Neural progenitor cell (in vitro differentiated cells): ENCODE measurements at regions not wholly inside any gene's neighbourhood (a gene's known extent, or its start where the extent isn't known, plus 50 kb on each side); places are given as distances from the start of the nearest gene placed in this dataset.
"Not testable (repeated sequence)": the region's sequence is repeated elsewhere in the genome, so short reads cannot be mapped to it uniquely, and the experiment has no call there.

ENCODE experiments used
- DNase-seq: peaks from one replicate; pipeline ENCODE4 v3.0.0-alpha.2; 2016; ENCODE audit warnings: low spot score
- H2AFZ ChIP-seq: fragments of 200-600 bp; sonication (generic); replicated peaks from 2 replicates; pipeline ENCODE4 v1.6.1; 2016; ENCODE audit warnings: antibody characterized with exemption
- H3F3A ChIP-seq: fragments of 200-600 bp; sonication (generic); 2 replicates; pipeline ENCODE4 v1.6.1; 2016; ENCODE audit warnings: antibody characterized with exemption, low read depth
- H3K27ac ChIP-seq: fragments of 200-600 bp; sonication (generic); 2 replicates; pipeline ENCODE4 v1.5.1; 2016; ENCODE audit warnings: mild to moderate bottlenecking
- H3K27me3 ChIP-seq: fragments of 200-600 bp; sonication (generic); 2 replicates; pipeline ENCODE4 v1.6.1; 2016; ENCODE audit warnings: mild to moderate bottlenecking, moderate library complexity
- H3K36me3 ChIP-seq: fragments of 200-600 bp; sonication (generic); 2 replicates; pipeline ENCODE4 v1.5.1; 2016
- H3K4me1 ChIP-seq: fragments of 200-600 bp; sonication (generic); 2 replicates; pipeline ENCODE4 v1.6.1; 2016; ENCODE audit warnings: mixed run types
- H3K4me2 ChIP-seq: fragments of 200-600 bp; sonication (generic); 2 replicates; pipeline ENCODE4 v1.6.1; 2016
- H3K4me3 ChIP-seq: fragments of 200-600 bp; sonication (generic); 2 replicates; pipeline ENCODE4 v1.5.1; 2016
- H3K79me2 ChIP-seq: fragments of 200-600 bp; sonication (generic); 2 replicates; pipeline ENCODE4 v1.6.1; 2016; ENCODE audit warnings: low read depth
- H3K9ac ChIP-seq: fragments of 200-600 bp; sonication (generic); 2 replicates; pipeline ENCODE4 v1.6.1; 2016
- H3K9me3 ChIP-seq: fragments of 200-600 bp; sonication (generic); 2 replicates; pipeline ENCODE4 v1.5.1; 2016; ENCODE audit warnings: low read depth
- H4K20me1 ChIP-seq: fragments of 200-600 bp; sonication (generic); 2 replicates; pipeline ENCODE4 v1.6.1; 2016; ENCODE audit warnings: low read depth
- H3K27ac Mint-ChIP-seq: 3 replicates; pipeline ENCODE4 v1.8.0; 2021; ENCODE audit warnings: mixed read lengths
- H3K27me3 Mint-ChIP-seq: 2 replicates; pipeline ENCODE4 v1.8.0; 2022; ENCODE audit warnings: low read depth, mild to moderate bottlenecking, inconsistent platforms, moderate library complexity, mixed read lengths; ENCODE audit not compliant: insufficient read depth
- H3K36me3 Mint-ChIP-seq: 3 replicates; pipeline ENCODE4 v1.8.0; 2021; ENCODE audit warnings: mixed read lengths
- H3K4me1 Mint-ChIP-seq: 3 replicates; pipeline ENCODE4 v1.8.0; 2021; ENCODE audit warnings: mixed read lengths
- H3K4me3 Mint-ChIP-seq: 3 replicates; pipeline ENCODE4 v1.8.0; 2021; ENCODE audit warnings: mild to moderate bottlenecking, moderate library complexity, mixed read lengths
- H3K9me3 Mint-ChIP-seq: 3 replicates; pipeline ENCODE4 v1.8.0; 2020; ENCODE audit warnings: mixed read lengths
- CTCF ChIP-seq: fragments of 200-600 bp; sonication (generic); IDR thresholded peaks from 2 replicates; pipeline ENCODE4 v1.5.1; 2017; ENCODE audit warnings: antibody characterized with exemption, mild to moderate bottlenecking
- EZH2 ChIP-seq: fragments of 200-600 bp; sonication (generic); IDR thresholded peaks from 2 replicates; pipeline ENCODE4 v1.6.1; 2017; ENCODE audit warnings: antibody characterized with exemption, mild to moderate bottlenecking, moderate library complexity
- EZH2phosphoT487 ChIP-seq: fragments of 200-600 bp; sonication (generic); IDR thresholded peaks from 2 replicates; pipeline ENCODE4 v1.6.1; 2017; ENCODE audit warnings: antibody characterized with exemption

GRCh38 chr6:99668036-99668705 lies 61.5 kb downstream of the PRDM13 start:
- H3K9me3 Mint-ChIP-seq = no peaks in the 10 kb centered on the region
- DNase-seq = peak; percentile 28

GRCh38 chr6:99689916-99690685 lies 83.5 kb downstream of the PRDM13 start:
- Histone ChIP-seq H3K79me2 (no peaks in the 10 kb centered on the region), H3K4me2 (no peak overlapping the region)
- H3K27me3 Mint-ChIP-seq = peaks cover 2% of the 10 kb centered on the region

More at GRCh38 chr6:99668036-99668705, 61.5 kb downstream of the PRDM13 start:
- Histone ChIP-seq H3K79me2 (no peaks in the 10 kb centered on the region), H3K9me3 (no peaks in the 10 kb centered on the region), H3K4me3 (no peak overlapping the region), H3K9ac (no peak overlapping the region), H4K20me1 (no peaks in the 10 kb centered on the region), H3K36me3 (no peaks in the 10 kb centered on the region), H3K27me3 (no peaks in the 10 kb centered on the region), H3K4me1 (peaks cover 5% of the 10 kb centered on the region), H3K4me2 (no peak overlapping the region), H3K27ac (no peak overlapping the region), H2AFZ (no peak overlapping the region), H3F3A (no peaks in the 10 kb centered on the region)
- H3K27ac Mint-ChIP-seq = no peak overlapping the region
- H3K4me3 Mint-ChIP-seq = no peak overlapping the region
- peaks cover 2% of the 10 kb centered on the region for H3K4me1 Mint-ChIP-seq
- TF ChIP-seq CTCF = no peak
- TF ChIP-seq EZH2 = no peak
- TF ChIP-seq EZH2phosphoT487 = no peak
- no peaks in the 10 kb centered on the region for H3K27me3 Mint-ChIP-seq
- no peaks in the 10 kb centered on the region for H3K36me3 Mint-ChIP-seq

GRCh38 chr6:99702287-99702686 lies 95.7 kb downstream of the PRDM13 start:
- H3K27ac ChIP-seq, H3K9me3 Mint-ChIP-seq, H3K27me3 ChIP-seq, H3K9ac ChIP-seq, H3K79me2 ChIP-seq, H4K20me1 ChIP-seq, H3K36me3 Mint-ChIP-seq, DNase-seq, H3K9me3 ChIP-seq, H2AFZ ChIP-seq, H3K36me3 ChIP-seq, H3K4me1 Mint-ChIP-seq, H3K4me1 ChIP-seq, H3F3A ChIP-seq, H3K4me3 ChIP-seq, H3K27me3 Mint-ChIP-seq, H3K4me3 Mint-ChIP-seq, H3K27ac Mint-ChIP-seq, H3K4me2 ChIP-seq: not testable (repeated sequence)

More at GRCh38 chr6:99689916-99690685, 83.5 kb downstream of the PRDM13 start:
- H3K9ac ChIP-seq = no peak overlapping the region
- H2AFZ ChIP-seq = no peak overlapping the region
- no peaks in the 10 kb centered on the region for H3K4me1 ChIP-seq
- H3K4me1 Mint-ChIP-seq = no peaks in the 10 kb centered on the region
- no peaks in the 10 kb centered on the region for H4K20me1 ChIP-seq
- no peaks in the 10 kb centered on the region for H3K36me3 Mint-ChIP-seq
- no peak overlapping the region for H3K27ac ChIP-seq
- H3K9me3 ChIP-seq = no peaks in the 10 kb centered on the region
- no peaks in the 10 kb centered on the region for H3F3A ChIP-seq
- H3K27ac Mint-ChIP-seq = no peak overlapping the region
- TF ChIP-seq CTCF = no peak
- no peak for TF ChIP-seq EZH2
- peaks cover 14% of the 10 kb centered on the region for H3K27me3 ChIP-seq
- H3K36me3 ChIP-seq = no peaks in the 10 kb centered on the region
- H3K9me3 Mint-ChIP-seq = no peaks in the 10 kb centered on the region
- peak overlapping the region; percentile 21 for H3K4me3 Mint-ChIP-seq
- no peak for DNase-seq
- no peak overlapping the region for H3K4me3 ChIP-seq

- Histone ChIP-seq H3K9ac (no peak overlapping the region), H3K27ac (no peak overlapping the region), H3F3A (no peaks in the 10 kb centered on the region), H3K4me2 (no peak overlapping the region), H3K79me2 (no peaks in the 10 kb centered on the region), H3K27me3 (peaks cover 4% of the 10 kb centered on the region), H4K20me1 (no peaks in the 10 kb centered on the region), H3K4me1 (no peaks in the 10 kb centered on the region), H3K36me3 (no peaks in the 10 kb centered on the region), H3K4me3 (no peak overlapping the region), H3K9me3 (no peaks in the 10 kb centered on the region), H2AFZ (no peak overlapping the region)
- Mint-ChIP-seq H3K4me3 (no peak overlapping the region), H3K27me3 (no peaks in the 10 kb centered on the region), H3K27ac (no peak overlapping the region), H3K4me1 (no peaks in the 10 kb centered on the region), H3K9me3 (no peaks in the 10 kb centered on the region), H3K36me3 (no peaks in the 10 kb centered on the region)
- DNase-seq = no peak
- no peak for TF ChIP-seq EZH2
Observed at GRCh38 chr6:99709062-99709461, 102.4 kb downstream of the PRDM13 start.
